Umbilical cord (tissue), 1 donor: ENCODE measurements at regions not wholly inside any gene's neighbourhood (a gene's known extent, or its start where the extent isn't known, plus 50 kb on each side); places are given as distances from the start of the nearest gene placed in this dataset.
A peak's percentile ranks its signal among the peaks of the same experiment; 100 is the strongest.
"Not testable (repeated sequence)": the region's sequence is repeated elsewhere in the genome, so short reads cannot be mapped to it uniquely, and the experiment has no call there.

Source experiments
- DNase-seq: peaks from one replicate; pipeline ENCODE4 v3.0.0-alpha.2; 2015; ENCODE audit warnings: low spot score

DNA sequence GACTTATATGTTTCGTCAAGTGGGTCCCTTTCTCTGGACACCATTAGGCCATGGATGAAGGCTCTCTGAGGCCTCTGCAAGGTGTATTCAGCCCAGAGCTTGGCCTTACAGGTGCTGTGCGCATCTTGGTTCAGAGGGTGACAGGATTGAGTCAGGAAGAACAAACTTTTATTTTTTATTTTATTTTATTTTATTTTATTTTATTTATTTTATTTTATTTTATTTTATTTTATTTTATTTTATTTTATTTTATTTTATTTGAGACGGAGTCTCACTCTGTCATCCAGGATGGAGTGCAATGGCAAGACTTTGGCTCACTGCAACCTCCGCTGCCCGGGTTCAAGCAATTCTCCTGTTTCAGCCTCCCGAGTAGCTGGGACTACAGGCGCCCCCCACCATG, 370.4 kb upstream of the CLNK start:
- not testable (repeated sequence) for DNase-seq

- no peak for DNase-seq
Measured at GRCh38 chr4:11053601-11054220, 369.1 kb upstream of the CLNK start.

GRCh38 chr4:11051181-11051580, 366.6 kb upstream of the CLNK start:
- DNase-seq = no peak

GRCh38 chr4:11050766-11051165, 366.2 kb upstream of the CLNK start:
- no peak for DNase-seq

GRCh38 chr4:11049001-11049400, 364.4 kb upstream of the CLNK start:
- no peak for DNase-seq

- no peak for DNase-seq
Measured at GRCh38 chr4:11042760-11043159, 358.2 kb upstream of the CLNK start.

DNA sequence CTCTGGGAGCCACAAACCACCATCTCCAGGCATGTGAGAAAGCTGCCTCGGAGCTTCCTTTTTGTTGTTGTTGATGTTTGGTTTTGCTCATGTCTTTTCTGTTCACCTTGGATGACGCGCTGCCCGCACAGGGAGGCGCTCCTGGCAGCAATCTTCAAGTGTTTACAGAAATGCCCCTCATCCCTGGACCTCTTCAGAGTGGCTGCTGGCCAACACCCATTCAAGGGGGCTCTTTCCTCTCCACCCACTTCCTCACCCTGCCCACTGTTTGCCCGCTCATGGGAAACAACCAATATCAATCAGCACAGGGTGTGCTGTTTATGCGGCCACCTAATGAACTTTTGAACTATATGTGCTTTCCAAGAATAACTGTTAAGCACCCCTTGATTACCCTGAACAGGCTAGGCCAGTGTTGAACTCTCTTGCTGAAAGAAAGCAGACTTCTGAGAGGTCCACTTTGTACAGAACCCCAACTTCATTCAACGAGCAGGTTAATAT, 355.1 kb upstream of the CLNK start:
- DNase-seq = no peak

GRCh38 chr4:11038926-11039325, 354.4 kb upstream of the CLNK start:
- DNase-seq = no peak

- DNase-seq = no peak
Measured at GRCh38 chr4:11037637-11038036, 353.1 kb upstream of the CLNK start.

GRCh38 chr4:11028334-11028733, 343.8 kb upstream of the CLNK start:
- DNase-seq = no peak

GRCh38 chr4:11021333-11021732, 336.8 kb upstream of the CLNK start:
- peak; percentile 83 for DNase-seq

GRCh38 chr4:11019451-11020240, 335.1 kb upstream of the CLNK start:
- DNase-seq = no peak

DNA sequence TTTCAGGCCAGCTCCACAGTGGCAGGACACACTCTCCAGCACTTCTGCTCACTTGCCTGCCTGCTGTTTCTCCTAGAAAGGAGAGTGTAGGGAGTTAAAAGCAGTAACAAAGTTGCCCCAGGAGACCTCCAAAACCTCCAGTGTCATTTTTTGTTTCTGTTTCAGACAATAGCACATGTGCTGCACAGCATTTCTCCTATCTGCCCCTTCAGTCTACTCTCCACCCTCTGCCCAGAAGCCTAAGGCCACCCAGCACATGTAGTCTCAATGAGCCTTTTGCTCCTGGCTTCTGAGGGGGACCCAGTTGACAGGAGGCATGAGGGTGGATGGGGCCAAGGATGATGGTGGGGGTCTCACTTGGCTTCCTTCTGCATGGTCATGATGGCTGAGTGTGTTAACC, 329.6 kb upstream of the CLNK start:
- no peak for DNase-seq

- DNase-seq = no peak
Measured at GRCh38 chr4:11013094-11013664, 328.6 kb upstream of the CLNK start.

GRCh38 chr4:11011249-11011648, 326.7 kb upstream of the CLNK start:
- no peak for DNase-seq

DNA sequence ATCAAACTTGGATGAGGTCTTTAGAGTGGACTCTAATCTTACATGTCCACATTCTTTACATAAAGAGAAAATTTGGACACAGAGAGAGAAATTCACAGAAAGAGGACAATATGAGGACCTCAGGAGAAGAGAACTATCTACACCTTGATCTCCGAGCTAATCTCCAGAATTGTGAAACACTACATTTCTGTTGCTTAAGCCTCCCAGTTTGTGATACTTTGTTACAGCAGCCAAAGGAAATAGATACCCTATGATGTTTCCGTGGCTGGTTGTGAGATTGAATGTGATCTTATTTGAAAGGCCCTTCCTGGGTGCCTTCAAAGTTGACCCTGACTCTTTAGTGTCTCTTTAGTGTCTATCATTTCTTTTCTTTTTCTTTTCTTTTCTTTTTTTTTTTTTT, 326.1 kb upstream of the CLNK start:
- no peak for DNase-seq

DNA sequence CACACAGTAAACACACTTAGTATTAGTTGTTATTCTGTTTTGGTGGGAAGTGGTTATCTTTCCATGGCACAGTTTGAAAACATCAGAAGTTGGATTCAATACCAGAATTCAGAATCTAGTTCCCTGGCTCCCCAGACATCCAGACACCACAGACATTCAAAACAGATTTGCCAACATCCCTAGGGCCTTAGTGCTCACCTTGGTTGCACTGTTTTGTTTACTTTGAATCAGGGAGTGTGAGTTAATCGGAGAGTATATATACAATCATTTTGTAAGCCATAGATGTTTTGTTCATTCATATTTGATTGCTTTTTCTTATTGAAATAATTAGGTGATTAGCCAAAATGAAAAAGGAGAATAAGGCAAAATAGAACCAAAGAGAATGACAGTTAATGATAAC, 324.7 kb upstream of the CLNK start:
- no peak for DNase-seq

DNA sequence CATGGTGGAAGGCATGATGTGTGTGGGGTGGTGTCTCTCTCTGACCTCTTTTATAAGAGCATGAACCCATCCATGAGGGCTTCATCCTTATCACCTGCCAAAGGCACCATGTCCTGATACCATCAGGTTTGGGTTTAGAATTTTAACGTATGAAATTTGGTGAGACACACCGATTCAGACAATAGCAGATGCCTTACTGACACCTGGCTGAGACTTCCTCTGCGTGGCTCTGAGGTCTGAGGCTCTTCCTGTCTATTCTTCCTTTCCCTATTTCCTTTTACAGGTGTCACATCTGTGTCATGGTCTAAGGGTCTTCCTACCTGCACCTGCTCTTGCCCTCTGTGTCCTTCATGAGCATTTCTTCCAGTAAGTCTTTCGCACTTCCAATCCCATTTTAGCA, 320.7 kb upstream of the CLNK start:
- no peak for DNase-seq

- DNase-seq = no peak
Measured at GRCh38 chr4:11004818-11005217, 320.2 kb upstream of the CLNK start.

DNA sequence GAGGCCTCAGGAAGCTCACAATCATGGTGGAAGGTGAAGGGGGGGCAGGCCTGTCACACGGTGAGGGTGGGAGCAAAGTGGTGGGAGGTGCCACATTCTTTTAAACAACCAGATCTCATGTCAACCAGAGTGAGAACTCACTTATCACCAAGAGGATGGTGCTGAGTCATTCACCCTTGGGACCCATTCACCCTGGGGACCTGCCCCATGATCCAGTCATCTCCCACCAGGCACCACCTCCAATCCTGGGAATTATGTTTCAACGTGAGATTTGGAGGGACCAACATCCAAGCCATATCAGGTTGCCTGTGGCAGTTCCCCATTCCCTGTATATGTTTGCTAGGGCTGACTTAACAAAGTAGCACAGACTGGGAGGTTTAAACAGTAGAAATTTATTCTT, 318.4 kb upstream of the CLNK start:
- DNase-seq = no peak

DNA sequence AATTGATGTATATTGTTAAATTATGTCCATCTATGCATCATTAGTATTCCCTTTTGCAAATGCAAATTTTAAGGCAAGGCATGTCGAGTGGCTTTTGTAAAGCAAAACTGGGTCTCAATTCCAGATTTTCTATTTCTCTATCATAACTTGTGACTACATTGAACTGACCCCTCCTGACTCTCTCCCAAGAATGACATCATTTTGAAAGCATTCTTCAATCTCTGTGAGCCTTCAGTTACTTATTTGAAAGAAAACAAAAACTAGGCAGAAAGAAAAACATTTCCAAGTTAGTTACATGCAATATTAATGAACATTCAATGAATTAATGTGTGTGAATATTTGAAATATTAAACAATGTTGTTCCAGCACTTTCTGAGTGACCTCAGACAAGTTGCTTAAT, 314.3 kb upstream of the CLNK start:
- peak; percentile 35 for DNase-seq

DNA sequence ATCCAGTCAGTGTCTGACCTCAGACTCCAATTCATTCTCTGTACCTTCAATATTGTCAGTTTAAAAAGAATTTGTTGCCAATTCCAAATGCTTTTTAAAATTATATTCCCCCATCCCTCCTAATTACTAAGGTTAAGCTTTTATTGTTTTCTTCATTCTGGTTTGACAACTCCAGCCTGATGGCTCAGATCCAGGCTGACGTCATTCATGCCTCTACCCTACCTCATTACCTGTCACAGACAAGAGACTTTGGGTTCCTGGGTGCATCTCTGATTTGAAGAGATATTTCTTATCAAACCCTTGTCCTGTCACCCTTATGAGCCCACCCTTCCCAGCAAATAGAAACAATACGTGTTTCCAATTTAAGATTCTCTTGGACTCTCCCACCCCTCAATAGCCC, 300.2 kb upstream of the CLNK start:
- DNase-seq = no peak
